OCI-LY1 (cell line): ENCODE measurements at regions not wholly inside any gene's neighbourhood (a gene's known extent, or its start where the extent isn't known, plus 50 kb on each side); places are given as distances from the start of the nearest gene placed in this dataset.

ENCODE experiments used
- H2AFZ ChIP-seq: fragments of 200-600 bp; sonication (generic), shearing (Covaris generic); 2 replicates; pipeline ENCODE4 v1.6.0; 2014; ENCODE audit warnings: antibody characterized with exemption, mild to moderate bottlenecking, low read length
- H3F3A ChIP-seq: fragments of 200-600 bp; sonication (generic), shearing (Covaris generic); 2 replicates; pipeline ENCODE4 v1.6.0; 2014; ENCODE audit warnings: mild to moderate bottlenecking, antibody characterized with exemption, low read length, moderate library complexity; ENCODE audit not compliant: insufficient read depth
- H3K27ac ChIP-seq: fragments of 200-600 bp; sonication (generic); 2 replicates; pipeline ENCODE4 v1.5.1; 2014; ENCODE audit warnings: low read length, mixed run types, mild to moderate bottlenecking, low read depth; ENCODE audit not compliant: poor library complexity, severe bottlenecking
- H3K27me3 ChIP-seq: fragments of 200-600 bp; sonication (generic); 2 replicates; pipeline ENCODE4 v1.6.0; 2014; ENCODE audit warnings: antibody characterized with exemption, mild to moderate bottlenecking, low read length, moderate library complexity; ENCODE audit not compliant: insufficient read depth
- H3K36me3 ChIP-seq: fragments of 200-600 bp; sonication (generic); 2 replicates; pipeline ENCODE4 v1.6.1; 2014; ENCODE audit warnings: mild to moderate bottlenecking, antibody characterized with exemption, low read length, moderate library complexity, mixed read lengths; ENCODE audit not compliant: insufficient read depth
- H3K4me1 ChIP-seq: fragments of 200-600 bp; sonication (generic); 2 replicates; pipeline ENCODE4 v1.5.1; 2014; ENCODE audit warnings: mild to moderate bottlenecking, low read length, moderate library complexity; ENCODE audit not compliant: insufficient read depth, severe bottlenecking
- H3K4me2 ChIP-seq: fragments of 200-600 bp; sonication (generic), shearing (Covaris generic); 2 replicates; pipeline ENCODE4 v1.6.1; 2014; ENCODE audit warnings: low read length
- H3K4me3 ChIP-seq: fragments of 200-600 bp; sonication (generic); 2 replicates; pipeline ENCODE4 v1.5.1; 2014; ENCODE audit warnings: low read length, low read depth, mild to moderate bottlenecking, mixed read lengths; ENCODE audit not compliant: poor library complexity, severe bottlenecking
- H3K79me2 ChIP-seq: fragments of 200-600 bp; shearing (Covaris generic); 2 replicates; pipeline ENCODE4 v1.6.1; 2016; ENCODE audit warnings: mixed run types, low read length, mixed read lengths; ENCODE audit not compliant: insufficient read depth
- H3K9ac ChIP-seq: fragments of 200-600 bp; sonication (generic), shearing (Covaris generic); 2 replicates; pipeline ENCODE4 v1.6.1; 2014; ENCODE audit warnings: mild to moderate bottlenecking, low read length, mixed read lengths
- H3K9me2 ChIP-seq: fragments of 200-600 bp; sonication (generic), shearing (Covaris generic); 2 replicates; pipeline ENCODE4 v1.6.1; 2014; ENCODE audit warnings: low read depth, mild to moderate bottlenecking, low read length, mixed read lengths
- H3K9me3 ChIP-seq: fragments of 200-600 bp; shearing (Covaris generic); 2 replicates; pipeline ENCODE4 v1.6.1; 2014; ENCODE audit warnings: low read length, mixed read lengths
- H4K20me1 ChIP-seq: fragments of 200-600 bp; sonication (generic), shearing (Covaris generic); 2 replicates; pipeline ENCODE4 v1.6.0; 2016; ENCODE audit warnings: mild to moderate bottlenecking, low read length; ENCODE audit not compliant: insufficient read depth
- CTCF ChIP-seq: fragments of 200-600 bp; sonication (generic), shearing (Covaris generic); IDR thresholded peaks from 2 replicates; pipeline ENCODE4 v1.5.1; 2017; ENCODE audit warnings: mild to moderate bottlenecking, antibody characterized with exemption, low read length, moderate library complexity, mixed read lengths
- EZH2 ChIP-seq: fragments of 200-600 bp; sonication (generic), shearing (Covaris generic); IDR thresholded peaks from 2 replicates; pipeline ENCODE4 v1.8.0; 2017; ENCODE audit warnings: borderline replicate concordance, mixed run types, mild to moderate bottlenecking, antibody characterized with exemption, low read length, moderate library complexity, mixed read lengths

GRCh38 chr12:78628491-78629100 is 236.0 kb upstream of the SYT1 start:
- H4K20me1 ChIP-seq: no peaks in the 10 kb centered on the region
- TF ChIP-seq EZH2: no peak
- no peak for TF ChIP-seq CTCF

GRCh38 chr12:78636231-78636855 is 228.2 kb upstream of the SYT1 start:
- Histone ChIP-seq H3F3A (no peaks in the 10 kb centered on the region), H3K4me1 (no peaks in the 10 kb centered on the region), H3K79me2 (no peaks in the 10 kb centered on the region), H3K27me3 (no peaks in the 10 kb centered on the region), H3K36me3 (no peaks in the 10 kb centered on the region), H3K27ac (no peak overlapping the region), H3K9ac (no peak overlapping the region), H3K9me2 (no peaks in the 10 kb centered on the region), H2AFZ (no peak overlapping the region), H3K4me3 (no peak overlapping the region), H3K4me2 (no peak overlapping the region), H3K9me3 (no peaks in the 10 kb centered on the region), H4K20me1 (0 out of 2 replicates have a peak, but pooled peaks cover 2% of the 10 kb centered on the region)
- no peak for TF ChIP-seq CTCF
- TF ChIP-seq EZH2: no peak

More at GRCh38 chr12:78628491-78629100, 236.0 kb upstream of the SYT1 start:
- H3K9ac ChIP-seq: no peak overlapping the region
- no peaks in the 10 kb centered on the region for H3K9me3 ChIP-seq
- no peak overlapping the region for H2AFZ ChIP-seq
- no peaks in the 10 kb centered on the region for H3K36me3 ChIP-seq
- H3K4me1 ChIP-seq: no peaks in the 10 kb centered on the region
- H3F3A ChIP-seq: no peaks in the 10 kb centered on the region
- H3K9me2 ChIP-seq: no peaks in the 10 kb centered on the region
- no peaks in the 10 kb centered on the region for H3K27me3 ChIP-seq
- no peak overlapping the region for H3K4me2 ChIP-seq
- H3K27ac ChIP-seq: no peak overlapping the region
- H3K4me3 ChIP-seq: no peak overlapping the region
- H3K79me2 ChIP-seq: no peaks in the 10 kb centered on the region

GRCh38 chr12:78641837-78642423 is 222.6 kb upstream of the SYT1 start:
- no peaks in the 10 kb centered on the region for H3K9me2 ChIP-seq
- no peaks in the 10 kb centered on the region for H3K9me3 ChIP-seq
- no peak for TF ChIP-seq EZH2
- TF ChIP-seq CTCF: no peak
- H3K27ac ChIP-seq: no peak overlapping the region
- no peak overlapping the region for H2AFZ ChIP-seq
- H3K36me3 ChIP-seq: no peaks in the 10 kb centered on the region
- H3K9ac ChIP-seq: no peak overlapping the region
- no peak overlapping the region for H3K4me3 ChIP-seq
- H3K4me1 ChIP-seq: no peaks in the 10 kb centered on the region
- no peaks in the 10 kb centered on the region for H3K79me2 ChIP-seq
- H3K27me3 ChIP-seq: no peaks in the 10 kb centered on the region
- no peak overlapping the region for H3K4me2 ChIP-seq
- H3F3A ChIP-seq: no peaks in the 10 kb centered on the region
- H4K20me1 ChIP-seq: 0 out of 2 replicates have a peak, but pooled peaks cover 2% of the 10 kb centered on the region
